NK-92 treated with Interleukin-12 subunit alpha and Interleukin-12 subunit beta, amount 100 ng/mL, for 24 hours (cell line): ENCODE measurements at regions not wholly inside any gene's neighbourhood (a gene's known extent, or its start where the extent isn't known, plus 50 kb on each side); places are given as distances from the start of the nearest gene placed in this dataset.
"Not testable (repeated sequence)": the region's sequence is repeated elsewhere in the genome, so short reads cannot be mapped to it uniquely, and the experiment has no call there.

Experiments used
- DNase-seq: peaks from one replicate; lab custom pipeline; 2025; lab: John Stamatoyannopoulos, UW

- no peak for DNase-seq
Observed at GRCh38 chr1:19591482-19592091, 52.5 kb upstream of the NBL1 start.

DNA sequence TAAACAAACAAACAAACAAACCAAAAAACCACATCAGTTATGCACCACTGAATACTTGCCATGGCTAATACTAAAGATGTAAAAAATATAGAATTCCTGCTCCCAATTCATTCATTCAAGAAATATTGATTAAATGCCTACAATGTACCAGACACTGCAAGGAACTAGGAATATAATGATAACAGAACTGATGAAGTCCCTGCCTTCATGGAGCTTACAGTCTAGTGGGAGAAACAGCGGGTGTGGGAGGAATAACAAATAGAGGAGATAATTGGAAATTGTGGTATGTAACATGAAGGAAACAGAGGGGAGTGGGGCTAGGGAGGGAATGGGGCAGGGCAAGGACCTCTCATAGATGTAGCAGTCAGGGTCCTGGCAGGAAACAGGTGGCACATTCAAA, 58.6 kb upstream of the NBL1 start:
- no peak for DNase-seq

GRCh38 chr1:19582318-19582717, 61.8 kb upstream of the NBL1 start:
- DNase-seq = peak; percentile 44

- DNase-seq = no peak
Observed at GRCh38 chr1:19581381-19581780, 62.7 kb upstream of the NBL1 start.

- no peak for DNase-seq
Observed at GRCh38 chr1:19577561-19577960, 66.5 kb upstream of the NBL1 start.

- no peak for DNase-seq
Observed at GRCh38 chr1:19577036-19577435, 67.1 kb upstream of the NBL1 start.

- DNase-seq = no peak
Observed at GRCh38 chr1:19569786-19570185, 74.3 kb upstream of the NBL1 start.

DNA sequence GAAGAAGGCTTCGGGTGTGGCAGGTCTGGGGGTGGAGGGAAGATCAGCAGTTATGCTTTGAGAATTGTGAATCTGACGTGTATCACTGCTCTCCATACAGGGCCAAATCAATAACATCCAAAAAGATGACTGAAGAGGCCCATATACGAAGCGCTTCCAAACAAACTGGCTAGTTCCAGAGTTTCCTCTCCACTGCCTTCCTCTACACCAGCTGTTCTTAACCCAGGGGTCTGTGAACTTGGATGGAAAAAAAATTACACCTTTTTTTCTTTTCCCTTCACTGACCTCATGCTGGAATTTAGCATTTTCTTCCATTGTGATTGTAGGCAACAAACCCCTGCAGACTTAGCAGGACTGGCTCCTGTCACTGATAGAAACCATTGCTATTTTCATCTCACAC, 77.1 kb upstream of the NBL1 start:
- no peak for DNase-seq

DNA sequence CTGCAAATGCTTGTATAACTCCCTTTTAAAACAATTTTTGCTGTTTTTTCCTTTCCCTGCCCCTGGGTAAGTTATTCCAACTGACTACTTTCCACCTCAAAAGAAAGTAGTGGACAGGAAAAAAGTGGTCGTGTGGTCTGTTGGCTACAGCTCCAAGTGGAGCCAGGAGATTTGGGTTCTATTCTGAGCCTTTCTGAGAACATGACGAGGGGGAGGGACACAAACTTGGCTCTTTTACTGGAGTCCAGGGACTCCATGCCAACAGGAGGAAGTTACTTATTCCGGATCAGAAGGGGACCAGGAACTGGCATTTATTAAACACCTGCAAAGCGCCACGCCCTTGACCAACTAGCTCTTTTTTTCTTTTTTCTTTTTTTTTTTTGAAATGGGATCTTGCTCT, 79.0 kb upstream of the CAPZB start:
- no peak for DNase-seq

GRCh38 chr1:19563324-19564097, 78.2 kb upstream of the CAPZB start:
- DNase-seq = no peak

GRCh38 chr1:19562847-19563246, 77.5 kb upstream of the CAPZB start:
- DNase-seq = no peak

DNA sequence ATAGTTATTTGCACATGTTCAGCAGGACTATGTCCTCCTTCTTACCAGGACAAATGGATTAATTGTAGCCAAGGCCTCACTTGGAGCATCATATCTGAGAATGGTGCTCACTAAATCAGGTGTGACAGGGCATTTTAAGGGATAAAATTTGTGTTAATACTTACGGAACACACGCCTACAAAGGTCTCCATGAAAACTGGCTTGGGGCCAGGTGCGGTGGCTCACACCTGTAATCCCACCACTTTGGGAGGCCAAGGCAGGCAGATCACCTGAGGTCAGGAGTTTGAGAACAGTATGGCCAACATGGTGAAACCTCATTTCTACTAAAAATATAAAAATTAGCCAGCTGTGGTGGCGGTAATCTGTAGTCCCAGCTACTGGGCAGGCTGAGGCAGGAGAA, 75.1 kb upstream of the CAPZB start:
- no peak for DNase-seq

GRCh38 chr1:19559641-19560040, 74.3 kb upstream of the CAPZB start:
- no peak for DNase-seq

DNA sequence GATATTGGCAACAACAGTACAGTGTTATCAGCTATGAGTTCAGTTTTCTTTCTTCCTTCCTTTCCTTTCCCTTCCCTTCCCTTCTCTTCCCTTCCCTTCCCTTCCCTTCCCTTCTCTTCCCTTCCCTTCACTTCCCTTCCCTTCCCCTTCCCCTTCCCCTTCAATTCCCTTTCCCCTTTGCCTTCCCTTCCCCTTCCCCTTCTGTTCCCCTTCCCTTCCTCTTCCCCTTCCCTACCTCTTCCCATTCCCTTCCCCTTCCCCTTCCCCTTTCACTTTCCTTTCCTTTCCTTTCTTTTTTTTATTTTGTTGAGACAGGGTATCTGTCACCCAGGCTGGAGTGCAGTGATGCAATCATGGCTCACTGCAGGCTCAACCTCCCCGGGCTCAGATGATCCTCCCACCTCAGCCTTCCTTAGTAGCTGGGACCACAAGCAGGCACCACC, 72.3 kb upstream of the CAPZB start:
- DNase-seq = no peak

DNA sequence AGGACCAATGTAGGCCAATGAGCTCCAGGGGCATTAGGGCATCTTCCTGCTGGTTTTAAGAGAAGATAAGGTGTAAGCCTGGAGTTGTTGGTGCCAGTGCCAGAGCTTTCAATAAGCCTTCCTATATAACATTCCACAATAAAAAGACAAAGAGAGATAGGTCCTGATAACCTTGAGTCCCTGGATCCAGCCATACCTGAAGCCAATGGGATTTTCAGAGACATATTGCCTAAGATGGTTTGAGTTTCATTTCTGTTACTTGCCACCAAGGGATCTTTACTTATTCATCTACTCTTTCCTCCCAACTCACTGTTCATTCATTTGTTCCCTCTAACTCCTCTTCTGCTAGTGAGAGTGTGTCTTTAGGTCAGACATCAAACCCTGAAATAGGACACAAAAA, 68.8 kb upstream of the CAPZB start:
- DNase-seq = no peak

DNA sequence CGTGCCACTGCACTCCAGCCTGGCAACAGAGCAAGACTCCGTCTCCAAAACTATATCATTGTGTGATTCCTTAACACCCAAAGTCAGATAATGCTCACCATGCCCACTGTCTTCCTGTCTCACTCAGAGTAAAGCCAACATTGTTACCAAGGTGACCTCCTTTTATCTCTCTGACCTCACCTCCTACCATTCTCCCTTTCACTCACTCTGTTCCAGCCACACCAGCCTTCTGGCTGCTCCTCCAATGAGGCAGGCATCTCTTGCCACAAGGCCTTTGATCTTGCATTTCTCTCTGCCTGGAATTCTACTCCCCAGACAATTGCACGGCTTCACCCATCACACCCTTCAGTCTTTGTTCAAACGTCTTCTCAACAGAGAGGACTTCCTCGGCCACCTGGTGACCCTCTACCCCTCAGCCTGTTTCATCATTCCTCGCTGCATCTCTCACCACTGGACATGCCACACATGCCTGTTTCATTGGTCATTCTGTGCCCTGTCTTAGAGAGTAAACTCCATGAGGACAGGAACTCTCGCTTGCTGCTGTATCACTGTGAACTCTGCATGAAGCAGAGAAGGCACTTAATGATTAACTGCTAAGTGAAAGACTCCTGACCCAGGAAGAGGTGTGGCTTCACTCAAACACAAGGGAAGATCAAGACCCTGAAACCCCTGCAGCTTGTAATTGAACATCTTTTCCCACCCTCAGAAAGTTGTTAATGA, 67.1 kb upstream of the CAPZB start:
- DNase-seq = no peak

DNA sequence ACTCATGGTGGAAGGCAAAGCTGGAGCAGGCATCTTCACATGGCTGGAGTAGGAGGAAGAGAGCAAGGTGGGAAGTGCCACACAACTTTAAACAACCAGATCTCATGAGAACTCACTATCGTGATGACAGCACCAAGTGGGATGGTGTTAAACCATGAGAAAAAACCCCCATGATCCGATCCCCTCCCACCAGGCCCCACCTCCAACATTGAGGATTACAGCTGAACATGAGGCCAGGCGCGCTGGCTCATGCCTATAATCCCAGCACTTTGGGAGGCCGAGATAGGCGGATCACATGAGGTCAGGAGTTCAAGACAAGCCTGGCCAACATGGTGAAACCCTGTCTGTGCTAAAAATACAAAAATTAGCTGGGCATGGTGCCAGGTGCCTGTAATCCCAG, 66.5 kb upstream of the CAPZB start:
- not testable (repeated sequence) for DNase-seq

DNA sequence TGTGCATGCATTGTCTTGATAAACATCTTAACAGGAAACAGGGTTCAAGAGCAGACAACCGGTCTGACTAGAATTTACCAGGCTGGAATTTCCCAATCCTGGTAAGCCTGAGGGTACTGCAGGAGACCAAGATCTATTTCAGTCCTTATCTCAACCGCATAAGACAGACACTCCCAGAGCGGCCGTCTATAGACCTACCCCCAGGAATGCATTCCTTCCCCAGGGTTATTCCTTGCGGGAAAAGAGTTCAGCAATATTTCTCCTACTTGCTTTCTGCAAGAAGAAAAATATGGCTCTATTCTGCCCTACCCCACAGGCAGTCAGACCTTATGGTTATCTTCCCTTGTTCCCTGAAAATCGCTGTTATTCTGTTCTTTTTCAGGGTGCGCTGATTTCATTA, 65.1 kb upstream of the CAPZB start:
- not testable (repeated sequence) for DNase-seq

DNA sequence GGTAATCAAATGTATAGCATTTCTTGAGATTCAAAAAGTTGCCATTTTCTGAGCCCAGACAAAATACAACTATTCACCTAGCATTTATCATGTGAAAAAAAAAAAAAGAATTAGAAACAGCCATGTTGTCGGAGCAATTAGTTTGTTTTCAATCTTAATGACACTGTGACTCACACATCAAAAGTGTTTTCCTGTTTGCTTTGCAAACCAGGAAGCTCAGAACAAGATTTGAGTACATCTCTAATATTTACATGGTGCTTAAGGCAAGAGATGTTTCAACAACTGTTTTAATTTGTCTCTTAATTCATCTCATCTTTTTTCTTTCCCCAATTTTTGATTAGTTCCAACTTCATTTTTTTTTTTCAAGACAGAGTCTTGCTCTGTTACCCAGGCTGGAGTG, 62.5 kb upstream of the CAPZB start:
- DNase-seq = no peak

DNA sequence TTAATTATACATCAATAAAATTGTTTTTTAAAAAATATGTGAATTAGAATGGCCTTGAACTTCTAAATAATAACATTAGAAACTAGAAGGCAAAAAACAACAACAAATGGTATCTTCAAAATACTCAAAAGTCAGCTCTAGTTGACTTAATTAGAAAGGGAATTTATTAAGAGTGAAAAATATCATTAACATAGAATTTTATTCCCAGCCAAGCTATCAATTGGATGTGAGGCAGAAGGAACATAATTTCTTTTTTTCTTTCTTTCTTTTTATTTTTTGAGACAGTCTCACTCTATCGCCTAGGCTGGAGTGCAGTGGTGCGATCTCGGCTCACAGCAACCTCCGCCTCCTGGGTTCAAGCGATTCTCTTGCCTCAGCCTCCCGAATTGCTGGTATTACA, 51.2 kb upstream of the CAPZB start:
- no peak for DNase-seq

GRCh38 chr1:19535214-19535613, 49.9 kb upstream of the CAPZB start:
- DNase-seq = no peak
